Suprapubic skin (tissue), 4 donors: ENCODE measurements at regions not wholly inside any gene's neighbourhood (a gene's known extent, or its start where the extent isn't known, plus 50 kb on each side); places are given as distances from the start of the nearest gene placed in this dataset.
"Not testable (repeated sequence)": the region's sequence is repeated elsewhere in the genome, so short reads cannot be mapped to it uniquely, and the experiment has no call there.

Source experiments
- DNase-seq, 2 donors: peaks; one replicate each; pipeline ENCODE4 v3.0.0-alpha.2; 2019; ENCODE audit warnings: low spot score in 2 of 2
- H3K27ac ChIP-seq: fragments of 200-600 bp; sonication (generic); one replicate; pipeline ENCODE4 v1.5.1; 2019
- H3K27me3 ChIP-seq: fragments of 200-600 bp; sonication (generic); one replicate; pipeline ENCODE4 v1.5.1; 2019
- H3K36me3 ChIP-seq: fragments of 200-600 bp; sonication (generic); one replicate; pipeline ENCODE4 v1.5.1; 2019
- H3K4me1 ChIP-seq: fragments of 200-600 bp; sonication (generic); one replicate; pipeline ENCODE4 v1.5.1; 2019
- H3K4me3 ChIP-seq: fragments of 200-600 bp; sonication (generic); one replicate; pipeline ENCODE4 v1.5.1; 2019; ENCODE audit warnings: mild to moderate bottlenecking
- H3K9me3 ChIP-seq: fragments of 200-600 bp; sonication (generic); one replicate; pipeline ENCODE4 v1.5.1; 2019
- EP300 ChIP-seq: sonication (generic); formaldehyde crosslinking; IDR thresholded peaks from one replicate; pipeline ENCODE4 v1.6.1; 2017; ENCODE audit warnings: antibody characterized with exemption
- POLR2A ChIP-seq, 2 donors: fragments of 450-650 bp; IDR thresholded peaks; one replicate each; pipeline ENCODE4 v1.6.1; 2017; ENCODE audit warnings: antibody characterized with exemption in 2 of 2, mild to moderate bottlenecking in 2 of 2, moderate library complexity in 2 of 2
- POLR2AphosphoS5 ChIP-seq, 3 donors: sonication (generic); formaldehyde crosslinking; IDR thresholded peaks; one replicate each; pipeline ENCODE4 v1.6.1; 2017; ENCODE audit warnings: antibody characterized with exemption in 3 of 3
- WGBS: methylation state at CpG from one replicate; pipeline ENCODE4 v1.1.5; 2018; 5-methylcytosine and 5-hydroxymethylcytosine counted together
- TF ChIP-seq, protein P1 (sequence below), 2 donors: fragments of 200-600 bp in 1 of 2; fragments of 450-650 bp in 1 of 2; sonication (generic) in 1 of 2; IDR thresholded peaks; one replicate each; pipeline ENCODE4 v1.5.1; 2016 to 2019; ENCODE audit warnings: antibody characterized with exemption in 2 of 2, mild to moderate bottlenecking in 1 of 2, moderate library complexity in 1 of 2

- Histone ChIP-seq H3K27ac (no peak overlapping the region), H3K9me3 (no peaks in the 10 kb centered on the region), H3K4me3 (no peak overlapping the region), H3K4me1 (no peaks in the 10 kb centered on the region), H3K27me3 (no peaks in the 10 kb centered on the region), H3K36me3 (no peaks in the 10 kb centered on the region)
- DNase-seq, result no peak
- TF ChIP-seq, protein P1, sequence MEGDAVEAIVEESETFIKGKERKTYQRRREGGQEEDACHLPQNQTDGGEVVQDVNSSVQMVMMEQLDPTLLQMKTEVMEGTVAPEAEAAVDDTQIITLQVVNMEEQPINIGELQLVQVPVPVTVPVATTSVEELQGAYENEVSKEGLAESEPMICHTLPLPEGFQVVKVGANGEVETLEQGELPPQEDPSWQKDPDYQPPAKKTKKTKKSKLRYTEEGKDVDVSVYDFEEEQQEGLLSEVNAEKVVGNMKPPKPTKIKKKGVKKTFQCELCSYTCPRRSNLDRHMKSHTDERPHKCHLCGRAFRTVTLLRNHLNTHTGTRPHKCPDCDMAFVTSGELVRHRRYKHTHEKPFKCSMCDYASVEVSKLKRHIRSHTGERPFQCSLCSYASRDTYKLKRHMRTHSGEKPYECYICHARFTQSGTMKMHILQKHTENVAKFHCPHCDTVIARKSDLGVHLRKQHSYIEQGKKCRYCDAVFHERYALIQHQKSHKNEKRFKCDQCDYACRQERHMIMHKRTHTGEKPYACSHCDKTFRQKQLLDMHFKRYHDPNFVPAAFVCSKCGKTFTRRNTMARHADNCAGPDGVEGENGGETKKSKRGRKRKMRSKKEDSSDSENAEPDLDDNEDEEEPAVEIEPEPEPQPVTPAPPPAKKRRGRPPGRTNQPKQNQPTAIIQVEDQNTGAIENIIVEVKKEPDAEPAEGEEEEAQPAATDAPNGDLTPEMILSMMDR (IDR thresholded peaks at IDR 0.05), result no peak
- TF ChIP-seq EP300 (no peak), POLR2AphosphoS5 (IDR thresholded peaks at IDR 0.05) (no peak), POLR2A (IDR thresholded peaks at IDR 0.05) (no peak)
- 63% methylated on average over 2 of the region's 2 CpGs for WGBS
Measured at GRCh38 chr4:33772582-33772981, 2471.7 kb downstream of the ARAP2 start.

DNA sequence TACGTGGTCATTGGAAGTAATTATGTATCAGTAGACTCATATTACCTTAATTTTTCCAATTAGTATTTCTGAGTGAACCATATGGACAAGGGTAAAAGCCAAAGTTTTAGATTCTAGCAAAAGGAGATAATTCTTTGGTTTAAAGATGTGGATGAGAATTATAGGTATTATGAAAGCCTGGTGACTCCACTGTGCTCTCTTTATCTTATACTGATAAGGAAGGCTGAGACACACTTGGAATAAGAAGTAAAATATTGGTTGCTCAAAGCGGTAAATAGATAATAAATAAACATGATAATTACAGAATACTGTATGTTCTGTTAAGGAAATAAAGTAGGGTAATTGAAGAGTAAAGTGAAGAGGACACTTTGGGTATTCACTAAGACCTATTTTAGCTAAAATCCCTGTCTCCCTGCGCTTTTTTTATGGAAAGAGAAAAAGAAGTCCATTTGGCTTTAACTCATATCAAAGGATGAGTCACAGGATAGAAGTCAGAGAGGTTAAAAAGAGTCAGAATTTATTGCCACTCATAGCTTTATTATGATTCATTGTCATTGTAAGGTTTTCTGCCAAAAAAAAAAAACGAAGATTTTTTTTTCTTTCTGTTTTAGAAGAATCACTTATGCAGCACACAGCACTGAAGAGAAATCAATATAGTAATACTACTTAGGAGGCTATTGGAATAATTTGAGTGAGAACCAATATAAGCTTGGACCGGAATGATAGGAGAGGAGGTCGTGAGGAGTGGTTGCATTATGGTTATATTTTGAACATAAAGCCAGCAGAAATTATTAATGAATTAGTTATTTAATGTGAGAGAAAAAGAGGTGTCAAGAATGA, 2463.1 kb downstream of the ARAP2 start:
- H3K27ac ChIP-seq, result no peak overlapping the region
- no peak overlapping the region for H3K4me3 ChIP-seq
- H3K36me3 ChIP-seq, result no peaks in the 10 kb centered on the region
- no peak for TF ChIP-seq POLR2A (IDR thresholded peaks at IDR 0.05)
- no peak for TF ChIP-seq POLR2AphosphoS5 (IDR thresholded peaks at IDR 0.05)
- TF ChIP-seq EP300, result no peak
- TF ChIP-seq, protein P1 (IDR thresholded peaks at IDR 0.05), result no peak
- H3K27me3 ChIP-seq, result no peaks in the 10 kb centered on the region
- no peaks in the 10 kb centered on the region for H3K9me3 ChIP-seq
- H3K4me1 ChIP-seq, result no peaks in the 10 kb centered on the region
- no peak for DNase-seq
- WGBS, result 61% methylated on average over 6 of the region's 6 CpGs

GRCh38 chr4:33785843-33786242, 2458.5 kb downstream of the ARAP2 start:
- WGBS, result 83% methylated on average over 2 of the region's 2 CpGs

DNA sequence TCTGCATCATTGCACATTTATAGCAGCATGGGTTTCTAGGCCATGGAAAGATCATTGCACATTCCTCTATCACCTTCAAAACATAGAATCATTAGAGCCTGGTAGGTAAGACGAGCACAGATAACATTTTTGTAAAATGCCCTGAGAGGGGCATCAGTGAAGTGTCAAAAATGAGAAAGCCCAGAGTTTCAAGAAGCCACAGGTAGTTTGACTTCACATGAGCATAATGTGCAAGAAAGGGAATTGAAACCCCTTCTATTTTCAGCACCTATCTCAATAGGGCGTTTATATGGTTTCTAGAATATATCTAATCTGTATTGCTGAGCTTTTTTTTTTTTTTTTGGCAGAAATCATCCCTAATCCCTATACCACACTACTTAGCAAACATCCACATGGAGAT, 2441.7 kb downstream of the ARAP2 start:
- H3K9me3 ChIP-seq, result no peaks in the 10 kb centered on the region
- no peaks in the 10 kb centered on the region for H3K4me1 ChIP-seq
- no peak overlapping the region for H3K27ac ChIP-seq
- H3K4me3 ChIP-seq, result no peak overlapping the region
- TF ChIP-seq POLR2AphosphoS5 (IDR thresholded peaks at IDR 0.05), result no peak
- no peak for TF ChIP-seq EP300
- no peak for TF ChIP-seq POLR2A (IDR thresholded peaks at IDR 0.05)
- TF ChIP-seq, protein P1 (IDR thresholded peaks at IDR 0.05), result no peak
- 47% methylated on average over 2 of the region's 2 CpGs for WGBS
- no peaks in the 10 kb centered on the region for H3K36me3 ChIP-seq
- H3K27me3 ChIP-seq, result no peaks in the 10 kb centered on the region
- no peak for DNase-seq

More at GRCh38 chr4:33785843-33786242, 2458.5 kb downstream of the ARAP2 start:
- TF ChIP-seq, protein P1 (IDR thresholded peaks at IDR 0.05), result no peak
- TF ChIP-seq POLR2A (IDR thresholded peaks at IDR 0.05) (no peak), POLR2AphosphoS5 (IDR thresholded peaks at IDR 0.05) (no peak), EP300 (no peak)
- DNase-seq, result no peak
- no peaks in the 10 kb centered on the region for H3K36me3 ChIP-seq
- H3K27me3 ChIP-seq, result no peaks in the 10 kb centered on the region
- H3K4me1 ChIP-seq, result no peaks in the 10 kb centered on the region
- H3K4me3 ChIP-seq, result no peak overlapping the region
- no peak overlapping the region for H3K27ac ChIP-seq
- no peaks in the 10 kb centered on the region for H3K9me3 ChIP-seq

DNA sequence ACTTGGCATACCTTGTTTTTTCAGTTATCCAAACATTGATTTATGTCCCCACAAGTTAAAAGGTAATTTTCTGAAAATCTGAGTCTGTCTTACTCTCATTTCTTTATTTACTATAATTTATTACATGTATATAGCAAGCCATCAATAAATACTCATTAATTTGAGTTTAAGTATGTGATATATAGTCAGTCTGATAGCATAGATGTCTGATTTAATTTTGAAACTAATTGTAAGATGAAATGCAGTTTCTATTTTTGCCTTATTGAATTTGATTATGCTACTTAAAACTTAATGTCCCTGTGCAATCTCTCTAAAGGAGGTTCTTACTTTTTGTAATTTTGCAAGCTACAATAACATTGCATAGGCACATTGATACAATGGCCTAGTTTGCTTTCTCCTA, 2418.6 kb downstream of the ARAP2 start:
- TF ChIP-seq, protein P1 (IDR thresholded peaks at IDR 0.05), result no peak
- Histone ChIP-seq H3K27me3 (no peaks in the 10 kb centered on the region), H3K36me3 (no peaks in the 10 kb centered on the region), H3K27ac (no peak overlapping the region), H3K4me1 (no peaks in the 10 kb centered on the region), H3K9me3 (no peaks in the 10 kb centered on the region), H3K4me3 (no peak overlapping the region)
- no peak for DNase-seq

- H3K27ac ChIP-seq, H3K4me1 ChIP-seq, H3K9me3 ChIP-seq, DNase-seq, H3K27me3 ChIP-seq, H3K4me3 ChIP-seq, H3K36me3 ChIP-seq: not testable (repeated sequence)
- WGBS, result 97% methylated on average over 1 of the region's 1 CpG
Measured at GRCh38 chr4:33829356-33829755, 2415.0 kb downstream of the ARAP2 start.
